Activated T-helper 2 cell treated with anti-CD3 and anti-CD28 coated beads, Interferon-gamma antibody, Interleukin-2, Interleukin-4, amounts not matched to agents 10 μg/mL and 5 μg/mL and 100 μg/mL, durations not matched to agents 14 hours and 24 hours and 36 hours (primary cell): ENCODE measurements at regions not wholly inside any gene's neighbourhood (a gene's known extent, or its start where the extent isn't known, plus 50 kb on each side); places are given as distances from the start of the nearest gene placed in this dataset.
A peak's percentile ranks its signal among the peaks of the same experiment; 100 is the strongest.

Experiments used
- DNase-seq: peaks from one replicate; pipeline ENCODE4 v3.0.0; 2021; ENCODE audit warnings: low spot score
- H3K27ac Mint-ChIP-seq: one replicate; pipeline ENCODE4 v1.8.0; 2021; ENCODE audit warnings: mixed read lengths
- H3K27me3 Mint-ChIP-seq: one replicate; pipeline ENCODE4 v1.8.0; 2021; ENCODE audit warnings: low read depth, mixed read lengths
- H3K36me3 Mint-ChIP-seq: one replicate; pipeline ENCODE4 v1.8.0; 2021; ENCODE audit warnings: low read depth, mixed read lengths
- H3K4me1 Mint-ChIP-seq: one replicate; pipeline ENCODE4 v1.8.0; 2021; ENCODE audit warnings: low read depth, mixed read lengths
- H3K4me3 Mint-ChIP-seq: one replicate; pipeline ENCODE4 v1.8.0; 2021; ENCODE audit warnings: low read depth, mild to moderate bottlenecking, moderate library complexity, mixed read lengths
- H3K9me3 Mint-ChIP-seq: one replicate; pipeline ENCODE4 v1.8.0; 2021; ENCODE audit warnings: mixed read lengths
- intact Hi-C: fragments of 100-400 bp; cut with micrococcal nuclease; formaldehyde crosslinking; loops from one replicate; pipeline ENCODE4 v1.15.1; 2023

DNA sequence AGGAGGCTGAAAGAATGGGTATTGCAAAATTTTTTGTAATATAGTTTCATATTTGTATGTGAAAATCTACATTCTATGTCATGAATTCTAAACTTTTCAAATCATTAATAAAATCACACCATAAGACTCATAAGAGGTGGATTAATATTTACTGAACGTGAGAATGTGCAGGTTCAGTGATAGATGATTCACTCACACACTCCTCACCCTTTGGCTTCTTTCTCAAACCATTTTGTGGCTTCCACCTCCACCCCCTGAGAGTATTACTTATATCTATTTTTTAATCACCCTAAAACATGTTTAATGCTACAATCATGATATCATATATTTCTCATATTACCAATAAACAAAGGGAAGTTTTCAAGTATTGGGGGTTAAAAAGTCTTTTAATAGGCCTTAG, 275.5 kb downstream of the MEF2C start:
- intact Hi-C loops, result no loop called here
- Mint-ChIP-seq H3K4me3 (no peak overlapping the region), H3K36me3 (no peaks in the 10 kb centered on the region), H3K9me3 (no peaks in the 10 kb centered on the region), H3K27me3 (no peaks in the 10 kb centered on the region), H3K4me1 (no peaks in the 10 kb centered on the region), H3K27ac (no peak overlapping the region)
- no peak for DNase-seq

DNA sequence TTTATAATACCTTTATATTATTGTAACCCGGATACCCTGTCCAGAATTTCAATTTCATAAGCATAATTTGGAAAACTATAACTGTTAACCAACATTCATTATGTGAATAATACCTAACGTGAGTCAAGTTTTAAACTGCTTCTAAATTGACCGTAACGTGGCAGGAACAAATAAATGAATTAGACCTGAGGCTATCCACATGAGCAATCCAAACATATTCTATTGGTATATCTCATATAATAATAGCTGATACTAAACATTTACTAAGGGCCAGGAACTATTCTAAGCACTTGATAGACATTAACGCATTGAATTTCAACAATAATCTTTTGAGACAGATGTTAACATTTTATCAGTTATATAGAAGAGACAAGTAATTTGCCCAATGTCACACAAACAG, 276.4 kb downstream of the MEF2C start:
- H3K9me3 Mint-ChIP-seq, result no peaks in the 10 kb centered on the region
- H3K36me3 Mint-ChIP-seq, result no peaks in the 10 kb centered on the region
- H3K4me1 Mint-ChIP-seq, result no peaks in the 10 kb centered on the region
- no peaks in the 10 kb centered on the region for H3K27me3 Mint-ChIP-seq
- DNase-seq, result no peak
- H3K4me3 Mint-ChIP-seq, result no peak overlapping the region
- no peak overlapping the region for H3K27ac Mint-ChIP-seq
- intact Hi-C loops, result no loop called here

DNA sequence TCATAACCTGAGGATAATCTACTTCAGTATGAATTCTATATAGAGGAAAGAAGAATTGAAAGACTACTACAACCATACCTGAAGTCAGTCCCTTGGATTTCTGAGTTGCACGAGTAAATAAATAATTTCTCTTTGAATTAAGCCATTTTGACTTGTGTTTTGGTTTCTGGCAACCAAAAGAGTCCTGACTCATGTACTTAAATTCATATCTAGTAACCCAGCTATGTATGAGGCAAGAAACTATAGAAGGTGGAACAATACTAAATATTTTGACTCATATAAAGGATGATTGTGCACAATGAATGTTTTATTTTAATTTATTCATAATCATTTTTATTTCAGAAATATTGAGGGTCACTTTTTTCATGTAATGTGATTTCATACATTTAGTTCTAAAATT, 276.8 kb downstream of the MEF2C start:
- intact Hi-C loops, result no loop called here
- Mint-ChIP-seq H3K27ac (no peak overlapping the region), H3K9me3 (no peaks in the 10 kb centered on the region), H3K4me3 (no peak overlapping the region), H3K27me3 (no peaks in the 10 kb centered on the region), H3K4me1 (no peaks in the 10 kb centered on the region), H3K36me3 (no peaks in the 10 kb centered on the region)
- DNase-seq, result no peak

DNA sequence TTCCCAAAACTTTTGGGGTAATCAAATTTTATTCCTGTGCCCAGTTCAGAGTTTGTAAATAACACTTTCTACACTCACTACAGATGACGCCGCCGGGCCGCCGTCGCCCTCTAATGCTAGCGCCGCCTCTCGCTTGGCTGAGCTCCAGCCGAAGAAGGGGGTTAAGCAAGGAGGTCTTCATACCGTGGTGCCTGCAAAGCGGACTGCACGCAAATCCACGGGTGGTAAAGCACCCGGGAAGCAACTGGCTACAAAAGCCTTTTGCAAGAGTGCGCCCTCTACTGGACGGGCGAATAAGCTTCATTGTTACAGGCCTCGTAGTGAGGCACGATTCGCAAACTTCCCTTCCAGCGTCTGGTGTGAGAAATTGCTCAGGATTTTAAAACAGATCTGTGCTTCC, 280.4 kb downstream of the MEF2C start:
- intact Hi-C loops, result loop anchor here (2.0 kb wide), 1 partner anchor 822 kb away; no protein-coding TSS in a partner anchor

DNA sequence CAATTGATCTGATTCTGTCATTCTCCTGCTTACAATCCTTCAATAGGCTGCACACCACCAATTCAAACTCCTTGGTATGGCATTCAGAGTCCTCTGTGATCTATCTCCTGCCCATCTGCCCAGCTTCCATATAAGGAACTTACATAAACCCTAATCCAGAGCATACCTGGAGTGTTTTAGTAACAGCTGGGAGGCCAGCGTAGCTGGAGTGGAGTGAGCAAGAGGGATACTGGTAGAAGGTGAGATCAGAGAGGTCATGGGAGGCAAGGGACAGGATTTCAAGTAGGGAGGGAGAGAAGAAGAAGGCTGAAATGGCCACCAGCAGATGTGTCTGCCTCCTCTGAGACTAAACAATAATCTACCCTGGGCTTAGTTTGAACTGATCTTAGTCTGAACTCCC, 288.5 kb downstream of the MEF2C start:
- no peak for DNase-seq
- Mint-ChIP-seq H3K4me1 (no peaks in the 10 kb centered on the region), H3K4me3 (no peak overlapping the region), H3K27ac (no peak overlapping the region), H3K36me3 (no peaks in the 10 kb centered on the region), H3K9me3 (no peaks in the 10 kb centered on the region), H3K27me3 (peaks cover 1% of the 10 kb centered on the region)
- intact Hi-C loops, result no loop called here

More for the DNA sequence above, 280.4 kb downstream of the MEF2C start:
- Mint-ChIP-seq H3K27ac (no peak overlapping the region), H3K4me1 (no peaks in the 10 kb centered on the region), H3K27me3 (no peaks in the 10 kb centered on the region), H3K9me3 (no peaks in the 10 kb centered on the region), H3K36me3 (no peaks in the 10 kb centered on the region), H3K4me3 (no peak overlapping the region)
- DNase-seq, result peak; percentile 16

DNA sequence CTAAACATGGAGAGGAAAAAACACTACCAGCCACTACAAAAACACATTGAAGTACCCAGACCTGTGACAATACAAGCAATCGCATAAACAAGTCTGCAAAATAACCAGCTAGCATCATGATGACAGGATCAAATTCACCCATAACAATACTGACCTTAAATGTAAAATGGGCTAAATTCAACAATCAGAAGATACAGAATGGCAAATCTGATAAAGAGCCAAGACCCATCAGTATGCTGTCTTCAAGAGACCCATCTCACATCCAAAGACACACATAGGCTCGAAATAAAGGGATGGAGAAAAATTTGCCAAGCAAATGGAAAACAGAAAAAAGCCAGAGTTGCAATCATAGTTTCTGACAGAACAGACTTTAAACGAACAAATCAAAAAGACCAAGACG, 294.4 kb downstream of the MEF2C start:
- no peak overlapping the region for H3K4me3 Mint-ChIP-seq
- H3K27me3 Mint-ChIP-seq, result peaks cover 2% of the 10 kb centered on the region
- intact Hi-C loops, result no loop called here
- peaks cover 6% of the 10 kb centered on the region for H3K9me3 Mint-ChIP-seq
- no peak for DNase-seq
- H3K4me1 Mint-ChIP-seq, result no peaks in the 10 kb centered on the region
- H3K27ac Mint-ChIP-seq, result no peak overlapping the region
- H3K36me3 Mint-ChIP-seq, result no peaks in the 10 kb centered on the region

DNA sequence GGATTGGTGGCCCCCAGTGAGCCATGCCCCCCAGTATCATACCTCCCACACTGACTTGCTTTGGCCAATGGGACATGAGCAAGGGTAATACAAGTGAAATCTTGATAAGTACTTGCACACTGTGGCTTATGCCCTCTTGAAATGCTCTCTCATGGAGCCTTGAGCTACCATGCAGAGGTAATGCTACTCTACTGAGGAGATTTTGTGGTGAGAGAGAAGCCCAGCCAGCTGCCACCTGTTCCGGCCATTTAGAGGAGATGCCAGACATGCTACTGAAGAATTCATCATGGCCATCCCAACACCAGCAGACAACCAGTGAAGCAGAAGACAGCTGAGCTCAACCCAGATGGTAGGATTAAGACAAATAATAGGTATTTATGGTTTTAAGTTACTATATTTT, 299.5 kb downstream of the MEF2C start:
- Mint-ChIP-seq H3K4me1 (no peaks in the 10 kb centered on the region), H3K27me3 (no peaks in the 10 kb centered on the region), H3K27ac (no peak overlapping the region), H3K36me3 (no peaks in the 10 kb centered on the region), H3K9me3 (peaks cover 2% of the 10 kb centered on the region), H3K4me3 (no peak overlapping the region)
- intact Hi-C loops, result no loop called here
- DNase-seq, result no peak

DNA sequence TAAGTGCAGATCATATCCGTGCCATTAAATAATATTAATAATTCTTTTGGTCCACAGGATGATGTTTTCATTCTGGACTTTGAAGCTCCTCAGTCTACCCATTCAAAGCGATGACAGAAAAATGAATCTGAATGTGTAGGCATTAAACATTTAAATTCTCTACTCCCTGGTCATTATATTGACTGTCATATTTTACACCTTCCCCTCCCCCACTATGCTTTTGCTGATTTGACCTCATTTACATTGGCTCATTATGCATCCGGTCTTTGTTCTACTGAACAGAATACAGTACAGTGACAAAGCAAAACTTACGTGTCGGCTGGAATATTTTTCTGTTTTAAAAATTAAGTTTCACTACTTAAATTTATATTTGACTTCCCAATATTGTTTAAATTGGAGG, 289.7 kb upstream of the TMEM161B start:
- Mint-ChIP-seq H3K27me3 (no peaks in the 10 kb centered on the region), H3K4me3 (no peak overlapping the region)

DNA sequence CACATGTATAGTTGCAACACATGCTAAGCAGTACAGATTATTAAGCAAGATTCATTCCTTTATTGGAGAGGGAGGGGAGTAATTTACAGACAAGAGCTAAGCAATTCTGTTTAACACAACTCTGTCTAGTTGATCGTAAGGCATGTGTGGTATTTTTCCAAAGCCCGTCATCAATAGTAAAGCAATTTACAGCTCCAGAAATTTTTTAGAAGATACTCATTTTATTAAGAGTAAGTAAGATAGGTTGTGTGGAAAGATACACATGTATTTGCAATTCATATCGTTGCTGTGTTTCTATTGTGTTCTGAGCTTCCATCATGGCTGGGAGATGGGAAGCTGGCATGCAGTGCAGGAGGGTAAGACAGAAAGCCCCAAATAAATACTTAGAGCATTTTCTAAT, 289.2 kb upstream of the TMEM161B start:
- DNase-seq, result no peak
- Mint-ChIP-seq H3K27ac (no peak overlapping the region), H3K27me3 (no peaks in the 10 kb centered on the region), H3K4me1 (peaks cover 4% of the 10 kb centered on the region), H3K4me3 (no peak overlapping the region), H3K9me3 (no peaks in the 10 kb centered on the region), H3K36me3 (no peaks in the 10 kb centered on the region)
- intact Hi-C loops, result no loop called here

More for the DNA sequence above, 289.7 kb upstream of the TMEM161B start:
- H3K27ac Mint-ChIP-seq, result no peak overlapping the region
- intact Hi-C loops, result no loop called here
- peaks cover 4% of the 10 kb centered on the region for H3K4me1 Mint-ChIP-seq
- no peaks in the 10 kb centered on the region for H3K36me3 Mint-ChIP-seq
- DNase-seq, result no peak
- H3K9me3 Mint-ChIP-seq, result no peaks in the 10 kb centered on the region

DNA sequence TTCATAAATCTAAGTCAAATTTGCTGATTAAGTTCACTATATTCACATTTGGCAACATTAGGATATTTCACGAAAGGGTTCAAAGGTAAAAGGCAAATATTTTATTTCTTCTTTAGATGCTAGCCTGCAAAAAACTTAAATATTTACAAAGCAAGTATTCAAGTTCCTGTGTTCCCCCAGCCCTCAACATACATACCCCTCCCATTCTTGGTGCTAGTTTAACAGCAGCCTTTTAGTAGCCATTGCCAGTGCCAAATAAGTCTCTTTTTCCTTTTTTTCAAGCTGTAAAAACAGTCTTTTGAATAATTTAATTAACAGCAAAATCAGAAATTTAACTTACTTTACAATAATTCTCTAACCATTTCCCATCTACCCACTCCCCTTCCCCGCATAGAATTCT, 288.5 kb upstream of the TMEM161B start:
- H3K4me3 Mint-ChIP-seq, result no peak overlapping the region
- H3K36me3 Mint-ChIP-seq, result no peaks in the 10 kb centered on the region
- peaks cover 4% of the 10 kb centered on the region for H3K4me1 Mint-ChIP-seq
- intact Hi-C loops, result no loop called here
- DNase-seq, result no peak
- no peaks in the 10 kb centered on the region for H3K9me3 Mint-ChIP-seq
- no peak overlapping the region for H3K27ac Mint-ChIP-seq
- H3K27me3 Mint-ChIP-seq, result no peaks in the 10 kb centered on the region

DNA sequence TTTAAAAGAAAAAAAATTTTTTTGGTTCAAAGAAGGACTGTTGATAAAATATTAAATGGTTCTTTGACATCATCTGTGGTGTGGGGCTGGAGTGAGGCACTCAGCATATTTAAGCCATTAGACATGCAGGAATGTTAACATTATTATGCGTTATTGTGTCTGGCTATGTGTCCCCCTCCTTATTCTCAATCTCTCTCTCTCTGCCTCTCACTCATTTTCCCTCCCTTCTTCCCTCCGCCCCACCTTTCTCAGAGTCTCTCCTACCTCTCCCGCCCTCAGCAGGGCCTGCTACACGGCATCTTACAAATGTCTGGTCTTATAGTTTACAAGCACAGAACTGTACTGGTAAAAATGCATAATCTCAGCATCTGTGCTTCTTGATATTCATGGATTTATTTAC, 287.8 kb upstream of the TMEM161B start:
- H3K9me3 Mint-ChIP-seq, result no peaks in the 10 kb centered on the region
- peaks cover 4% of the 10 kb centered on the region for H3K4me1 Mint-ChIP-seq
- intact Hi-C loops, result no loop called here
- H3K27ac Mint-ChIP-seq, result no peak overlapping the region
- H3K36me3 Mint-ChIP-seq, result no peaks in the 10 kb centered on the region
- no peak for DNase-seq
- no peaks in the 10 kb centered on the region for H3K27me3 Mint-ChIP-seq
- no peak overlapping the region for H3K4me3 Mint-ChIP-seq

DNA sequence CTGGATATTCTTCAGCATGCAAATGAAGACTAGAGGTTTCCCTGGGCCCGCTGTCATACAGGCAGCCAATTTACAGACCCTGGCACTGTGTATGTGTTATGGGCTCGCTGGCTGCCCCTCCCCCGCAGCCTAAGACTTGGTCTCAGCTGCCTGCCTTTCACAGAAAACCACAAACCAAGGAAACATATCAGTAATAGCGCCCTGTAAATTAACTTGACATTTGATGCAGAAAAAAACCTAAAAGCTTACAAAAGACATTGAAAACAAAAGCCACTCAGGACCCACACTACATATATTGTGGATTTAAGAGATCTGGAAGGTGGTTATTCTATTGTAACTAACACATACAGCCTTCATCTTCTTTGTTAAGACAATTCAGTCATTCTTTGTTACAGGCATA, 287.0 kb upstream of the TMEM161B start:
- DNase-seq, result no peak
- peaks cover 4% of the 10 kb centered on the region for H3K4me1 Mint-ChIP-seq
- no peaks in the 10 kb centered on the region for H3K36me3 Mint-ChIP-seq
- H3K27me3 Mint-ChIP-seq, result no peaks in the 10 kb centered on the region
- H3K9me3 Mint-ChIP-seq, result no peaks in the 10 kb centered on the region
- H3K4me3 Mint-ChIP-seq, result no peak overlapping the region
- no peak overlapping the region for H3K27ac Mint-ChIP-seq
- intact Hi-C loops, result no loop called here

DNA sequence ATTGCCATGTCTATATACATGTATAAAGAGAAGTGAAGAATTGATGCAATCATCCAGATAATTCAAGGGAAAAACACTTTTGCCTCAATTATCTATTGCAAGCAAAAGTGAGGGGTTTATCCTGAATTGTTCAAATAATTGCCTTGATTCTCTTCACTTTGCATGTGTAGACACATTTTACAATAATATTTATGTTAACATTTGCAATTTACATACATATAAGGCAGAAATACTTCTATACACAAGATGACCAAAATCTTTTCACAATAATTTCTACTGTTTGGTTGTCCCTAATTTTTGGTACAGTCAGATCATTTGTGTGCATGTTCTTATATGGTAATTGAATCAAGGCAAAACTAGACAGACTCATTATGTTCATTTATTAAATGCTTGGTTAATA, 285.3 kb upstream of the TMEM161B start:
- H3K9me3 Mint-ChIP-seq, result no peaks in the 10 kb centered on the region
- DNase-seq, result no peak
- intact Hi-C loops, result no loop called here
- H3K27ac Mint-ChIP-seq, result no peak overlapping the region
- H3K4me1 Mint-ChIP-seq, result peaks cover 4% of the 10 kb centered on the region
- H3K36me3 Mint-ChIP-seq, result no peaks in the 10 kb centered on the region
- no peaks in the 10 kb centered on the region for H3K27me3 Mint-ChIP-seq
- no peak overlapping the region for H3K4me3 Mint-ChIP-seq

DNA sequence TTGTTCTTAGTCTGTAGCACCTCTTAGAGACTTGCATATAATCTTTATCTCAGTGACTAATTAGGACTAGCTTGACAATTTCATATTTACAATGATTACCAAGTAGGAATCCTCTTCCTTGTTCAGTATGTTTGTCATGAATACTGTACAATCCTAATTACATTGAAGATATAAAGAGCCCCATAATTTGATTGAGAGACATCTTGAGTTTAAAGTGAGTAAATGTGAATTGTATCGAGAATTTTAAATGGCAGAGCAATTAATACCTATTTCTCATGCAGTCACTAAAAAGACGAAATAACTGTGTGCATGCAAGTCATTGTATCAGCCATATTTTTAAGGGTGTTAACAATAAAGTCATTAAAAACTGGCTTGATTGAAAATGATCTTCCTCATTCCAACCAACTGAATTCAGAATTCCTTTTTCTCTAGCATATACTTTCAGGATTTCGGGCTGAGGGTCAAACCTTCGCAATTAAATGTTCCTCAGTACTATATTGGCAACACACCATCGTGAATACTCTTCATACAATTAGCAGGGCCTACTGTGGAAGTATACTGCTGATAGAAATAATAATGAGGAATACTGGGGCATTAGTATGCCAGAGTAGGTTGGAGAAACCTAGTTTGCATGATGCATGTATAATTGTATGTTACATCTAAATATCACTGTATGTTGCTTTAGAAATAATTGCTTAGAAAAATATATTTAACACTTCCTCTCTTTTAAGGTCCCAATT, 284.7 kb upstream of the TMEM161B start:
- H3K27ac Mint-ChIP-seq, result no peak overlapping the region
- DNase-seq, result no peak
- H3K9me3 Mint-ChIP-seq, result no peaks in the 10 kb centered on the region
- H3K36me3 Mint-ChIP-seq, result no peaks in the 10 kb centered on the region
- H3K4me3 Mint-ChIP-seq, result no peak overlapping the region
- no peaks in the 10 kb centered on the region for H3K27me3 Mint-ChIP-seq
- peaks cover 4% of the 10 kb centered on the region for H3K4me1 Mint-ChIP-seq
- intact Hi-C loops, result no loop called here
